ENCODE measurements at regions not wholly inside any gene's neighbourhood (a gene's known extent, or its start where the extent isn't known, plus 50 kb on each side); places are given as distances from the start of the nearest gene placed in this dataset.

GRCh38 chr5:145466533-145466932 lies 368.6 kb downstream of the PRELID2 start:
- Histone ChIP-seq H3K4me1 (peaks cover 0 to 1% (median 0%) of the 10 kb centered on the region in 3 donors), H3K27me3 (no peaks in the 10 kb centered on the region), H3K4me3 (no peak overlapping the region), H3K9me3 (no peaks in the 10 kb centered on the region), H3K36me3 (no peaks in the 10 kb centered on the region), H3K27ac (no peak overlapping the region)
- TF ChIP-seq CTCF (IDR thresholded peaks at IDR 0.05) (no peak), POLR2A (IDR thresholded peaks at IDR 0.05) (no peak)
- intact Hi-C loops (cut with DNase I) = no loop called here
- DNase-seq = no peak
- WGBS, 2 donors = 79 to 92% methylated on average over 1 of the region's 1 CpG

GRCh38 chr5:145465474-145466263 lies 369.5 kb downstream of the PRELID2 start:
- no peaks in the 10 kb centered on the region for H3K4me1 ChIP-seq
- H3K9me3 ChIP-seq = no peaks in the 10 kb centered on the region
- intact Hi-C loops (cut with DNase I) = no loop called here
- no peak for TF ChIP-seq CTCF (IDR thresholded peaks at IDR 0.05)
- no peak for TF ChIP-seq POLR2A (IDR thresholded peaks at IDR 0.05)
- H3K27ac ChIP-seq = no peak overlapping the region
- no peaks in the 10 kb centered on the region for H3K27me3 ChIP-seq
- no peaks in the 10 kb centered on the region for H3K36me3 ChIP-seq
- 59 to 65% methylated on average over 6 of the region's 6 CpGs for WGBS, 2 donors
- DNase-seq = no peak
- H3K4me3 ChIP-seq = no peak overlapping the region

GRCh38 chr5:145464171-145464570 lies 371.0 kb downstream of the PRELID2 start:
- TF ChIP-seq POLR2A (IDR thresholded peaks at IDR 0.05) (no peak), CTCF (IDR thresholded peaks at IDR 0.05) (no peak)
- no peak for DNase-seq
- no peaks in the 10 kb centered on the region for H3K4me1 ChIP-seq
- no peak overlapping the region for H3K4me3 ChIP-seq
- H3K9me3 ChIP-seq = no peaks in the 10 kb centered on the region
- no peak overlapping the region for H3K27ac ChIP-seq
- H3K36me3 ChIP-seq = no peaks in the 10 kb centered on the region
- 69 to 74% methylated on average over 1 of the region's 1 CpG for WGBS, 2 donors
- no peaks in the 10 kb centered on the region for H3K27me3 ChIP-seq
- intact Hi-C loops (cut with DNase I) = no loop called here

GRCh38 chr5:145463634-145464033 lies 371.5 kb downstream of the PRELID2 start:
- no peak for TF ChIP-seq CTCF (IDR thresholded peaks at IDR 0.05)
- no peak for TF ChIP-seq POLR2A (IDR thresholded peaks at IDR 0.05)
- no peaks in the 10 kb centered on the region for H3K9me3 ChIP-seq
- WGBS, 2 donors = 80 to 94% methylated on average over 1 of the region's 1 CpG
- no peaks in the 10 kb centered on the region for H3K4me1 ChIP-seq
- H3K27ac ChIP-seq = no peak overlapping the region
- intact Hi-C loops (cut with DNase I) = no loop called here
- H3K4me3 ChIP-seq = no peak overlapping the region
- no peak for DNase-seq
- no peaks in the 10 kb centered on the region for H3K36me3 ChIP-seq
- H3K27me3 ChIP-seq = no peaks in the 10 kb centered on the region

GRCh38 chr5:145462525-145462924 lies 372.6 kb downstream of the PRELID2 start:
- intact Hi-C loops (cut with DNase I) = no loop called here
- TF ChIP-seq CTCF (IDR thresholded peaks at IDR 0.05) (no peak), POLR2A (IDR thresholded peaks at IDR 0.05) (no peak)
- no peak for DNase-seq
- 85 to 97% methylated on average over 3 of the region's 3 CpGs for WGBS, 2 donors
- no peaks in the 10 kb centered on the region for H3K9me3 ChIP-seq
- H3K27ac ChIP-seq = no peak overlapping the region
- H3K4me1 ChIP-seq = no peaks in the 10 kb centered on the region
- no peaks in the 10 kb centered on the region for H3K36me3 ChIP-seq
- H3K27me3 ChIP-seq = no peaks in the 10 kb centered on the region
- no peak overlapping the region for H3K4me3 ChIP-seq

Data from esophagus squamous epithelium (tissue), 5 donors.